ENCODE measurements at regions not wholly inside any gene's neighbourhood (a gene's known extent, or its start where the extent isn't known, plus 50 kb on each side); places are given as distances from the start of the nearest gene placed in this dataset.
"Not testable (repeated sequence)": the region's sequence is repeated elsewhere in the genome, so short reads cannot be mapped to it uniquely, and the experiment has no call there.

GRCh38 chr13:18836371-18837178 is 345.0 kb downstream of the TUBA3C start:
- not testable (repeated sequence) for DNase-seq

DNA sequence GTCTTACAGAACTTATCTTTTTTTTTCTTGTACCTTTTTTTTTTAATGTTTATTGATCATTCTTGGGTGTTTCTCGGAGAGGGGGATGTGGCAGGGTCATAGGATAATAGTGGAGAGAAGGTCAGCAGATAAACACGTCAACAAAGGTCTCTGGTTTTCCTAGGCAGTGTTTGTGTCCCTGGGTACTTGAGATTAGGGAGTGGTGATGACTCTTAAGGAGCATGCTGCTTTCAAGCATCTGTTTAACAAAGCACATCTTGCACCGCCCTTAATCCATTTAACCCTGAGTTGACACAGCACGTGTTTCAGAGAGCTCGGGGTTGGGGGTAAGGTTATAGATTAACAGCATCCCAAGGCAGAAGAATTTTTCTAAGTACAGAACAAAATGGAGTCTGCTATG is 345.9 kb downstream of the TUBA3C start:
- DNase-seq: not testable (repeated sequence)

GRCh38 chr13:18824678-18825077 is 356.9 kb downstream of the TUBA3C start:
- not testable (repeated sequence) for DNase-seq

DNA sequence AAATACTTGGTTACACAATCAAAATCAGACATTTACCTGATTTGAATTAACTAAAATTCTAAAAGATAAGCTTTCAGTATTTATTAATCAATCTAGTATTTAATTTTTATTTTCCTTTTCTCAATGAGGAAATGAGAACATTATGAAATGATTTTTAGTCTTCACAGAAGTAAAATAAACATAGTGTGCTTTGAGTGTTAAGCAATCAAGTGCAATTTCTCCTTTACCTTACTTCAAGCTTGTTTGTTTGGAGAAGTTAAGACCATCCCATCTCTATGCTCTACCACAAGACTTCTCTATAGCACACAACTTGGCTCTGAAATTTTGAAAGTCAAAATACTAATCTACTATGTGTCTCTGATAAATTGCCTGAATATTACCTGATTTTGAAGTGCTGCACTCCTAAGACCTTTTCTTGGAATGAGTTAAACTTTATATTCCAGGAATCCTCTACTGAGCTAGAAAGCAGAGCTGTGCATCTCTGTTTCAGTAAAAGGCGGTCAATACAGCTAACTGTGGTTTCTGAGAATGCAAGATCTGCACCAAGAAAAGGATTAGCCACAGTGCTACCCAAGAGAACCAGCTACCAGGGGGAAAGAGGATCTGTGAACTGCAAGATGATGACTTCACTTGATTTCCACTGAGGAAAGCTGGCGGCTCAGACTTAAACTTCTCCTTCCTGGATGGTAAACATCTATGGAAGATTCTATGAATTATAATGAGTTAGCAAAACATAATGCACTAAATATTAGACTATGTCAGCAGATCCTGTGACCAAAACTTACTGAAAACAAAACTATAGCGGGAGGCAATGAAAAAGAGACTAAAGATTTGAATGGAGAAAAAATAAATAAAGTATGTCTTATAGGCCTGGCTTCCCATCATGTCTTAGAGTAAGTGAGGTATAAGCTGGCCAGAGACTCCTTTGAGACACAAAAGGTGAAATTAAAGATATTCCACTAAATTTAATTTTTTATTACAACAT is 358.7 kb downstream of the TUBA3C start:
- DNase-seq: not testable (repeated sequence)

DNA sequence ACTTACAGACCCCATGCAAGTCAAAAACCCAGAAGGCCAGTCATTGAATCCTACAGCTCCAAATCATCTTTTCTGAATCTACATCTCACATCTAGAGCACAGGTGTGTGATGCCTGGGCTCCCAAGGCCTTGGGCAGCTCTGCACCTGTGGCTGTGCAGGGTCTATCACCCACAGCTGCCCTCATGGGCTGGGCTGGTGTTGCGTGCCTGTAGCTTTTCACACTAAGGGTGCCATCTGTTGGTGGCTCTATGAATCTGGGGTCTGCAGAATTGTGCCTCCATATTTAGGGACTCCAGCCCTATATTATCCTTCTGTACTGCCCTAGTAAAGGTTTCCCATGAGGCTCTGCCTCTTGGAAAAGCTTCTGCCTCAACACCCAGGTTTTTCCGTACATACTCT is 407.6 kb downstream of the TUBA3C start:
- not testable (repeated sequence) for DNase-seq

- DNase-seq: not testable (repeated sequence)
These were observed 439.9 kb downstream of the TUBA3C start for GRCh38 chr13:18741696-18742095.

- DNase-seq: no peak
These were observed 442.3 kb downstream of the TUBA3C start for GRCh38 chr13:18739310-18739709.

DNA sequence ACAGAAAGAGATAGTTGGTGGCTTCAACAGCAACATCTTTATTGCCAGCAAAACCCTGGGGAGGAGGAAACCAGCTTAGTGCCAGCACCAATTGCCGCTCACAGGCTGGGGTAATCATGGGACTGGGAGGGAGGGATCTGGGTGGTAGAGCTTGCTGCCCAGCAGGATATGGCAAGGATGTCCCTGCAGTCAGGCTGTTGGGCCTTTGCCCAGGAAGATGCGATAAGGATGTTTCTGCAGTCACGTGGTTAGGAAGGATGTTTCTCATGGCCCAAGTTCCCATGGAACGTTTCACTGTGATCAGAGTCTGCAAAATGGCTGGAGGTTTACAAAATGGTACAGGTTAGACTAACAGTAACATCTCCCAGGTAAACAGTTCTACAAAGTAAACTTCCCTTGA is 443.5 kb downstream of the TUBA3C start:
- DNase-seq: not testable (repeated sequence)

DNA sequence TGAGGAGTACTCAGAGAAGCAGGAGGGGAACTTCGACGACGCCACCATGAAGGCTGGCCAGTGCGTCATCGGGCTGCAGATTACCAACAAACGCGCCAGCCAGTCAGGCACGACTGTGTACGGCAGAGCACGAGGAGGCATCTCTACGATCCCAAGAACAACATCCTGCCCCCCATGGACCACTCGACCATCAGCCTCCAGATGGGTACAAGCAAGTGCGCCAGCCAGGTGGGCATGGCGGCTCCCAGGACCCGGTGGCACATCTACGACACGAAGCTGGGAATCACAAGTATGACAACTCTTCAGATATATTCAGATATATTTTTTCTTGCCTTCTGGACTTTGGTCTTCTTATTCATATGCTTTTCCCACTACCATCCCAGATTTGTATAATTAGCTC is 454.5 kb downstream of the TUBA3C start:
- not testable (repeated sequence) for DNase-seq

DNA sequence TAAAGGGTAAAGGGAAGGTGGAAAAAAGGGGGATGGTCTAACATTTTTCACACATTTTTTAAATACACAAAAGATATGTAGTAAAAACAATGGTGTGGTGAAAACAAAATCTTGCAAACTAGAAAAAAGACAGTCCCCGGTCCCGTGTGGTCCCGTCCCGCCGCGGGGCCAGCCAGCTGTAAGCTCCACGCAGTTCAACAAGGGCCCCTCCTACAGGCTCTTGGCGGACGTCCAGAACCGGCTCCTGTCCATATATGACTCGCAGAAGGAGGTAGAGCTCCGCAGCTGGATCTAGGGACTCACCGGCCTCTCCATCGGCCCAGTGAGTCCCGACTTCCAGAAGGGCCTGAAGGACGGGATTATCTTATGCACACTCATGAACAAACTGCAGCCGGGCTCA is 455.1 kb downstream of the TUBA3C start:
- not testable (repeated sequence) for DNase-seq

GRCh38 chr13:18725242-18725822 is 456.3 kb downstream of the TUBA3C start:
- not testable (repeated sequence) for DNase-seq

- DNase-seq: no peak
These were observed 466.7 kb downstream of the TUBA3C start for GRCh38 chr13:18714889-18715288.

GRCh38 chr13:18710673-18711072 is 471.0 kb downstream of the TUBA3C start:
- DNase-seq: not testable (repeated sequence)

- DNase-seq: not testable (repeated sequence)
These were observed 475.1 kb downstream of the TUBA3C start for GRCh38 chr13:18706538-18706937.

DNA sequence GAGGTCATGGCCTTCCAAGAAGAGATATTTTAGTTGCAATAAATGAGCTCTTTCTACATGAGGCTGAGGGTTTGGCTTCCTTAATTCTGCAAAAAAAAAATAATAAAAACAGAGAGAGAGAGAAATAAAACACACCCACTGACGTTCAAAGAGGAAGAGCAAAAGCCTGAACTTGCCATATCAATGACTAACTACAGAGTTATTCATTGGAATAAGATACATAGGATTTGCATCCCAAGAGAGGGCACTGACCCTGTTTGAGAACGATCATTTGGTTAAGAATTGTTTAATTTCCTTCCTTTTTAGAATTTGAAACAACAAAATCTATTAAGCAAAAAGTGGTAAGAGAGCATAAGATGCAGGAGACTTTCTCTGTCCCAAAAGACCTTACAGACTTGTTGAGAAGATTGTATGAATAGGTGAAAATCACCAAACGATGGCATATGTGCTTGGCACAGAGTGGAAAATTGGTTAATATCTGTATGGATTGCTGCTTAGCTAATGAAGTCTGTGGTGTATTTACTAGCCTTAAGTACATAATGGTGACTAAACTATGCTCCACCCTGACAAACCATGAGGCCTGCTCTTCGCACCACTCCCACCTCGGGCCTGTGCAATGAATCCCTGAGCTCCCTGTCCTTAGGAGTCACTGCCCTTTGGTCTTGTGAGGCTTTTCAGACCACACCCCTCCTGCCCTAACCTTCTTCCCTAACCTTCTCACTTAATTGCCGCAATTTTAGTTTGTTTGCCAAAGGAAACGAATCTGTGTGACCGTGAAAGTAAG is 479.0 kb downstream of the TUBA3C start:
- DNase-seq: not testable (repeated sequence)

DNA sequence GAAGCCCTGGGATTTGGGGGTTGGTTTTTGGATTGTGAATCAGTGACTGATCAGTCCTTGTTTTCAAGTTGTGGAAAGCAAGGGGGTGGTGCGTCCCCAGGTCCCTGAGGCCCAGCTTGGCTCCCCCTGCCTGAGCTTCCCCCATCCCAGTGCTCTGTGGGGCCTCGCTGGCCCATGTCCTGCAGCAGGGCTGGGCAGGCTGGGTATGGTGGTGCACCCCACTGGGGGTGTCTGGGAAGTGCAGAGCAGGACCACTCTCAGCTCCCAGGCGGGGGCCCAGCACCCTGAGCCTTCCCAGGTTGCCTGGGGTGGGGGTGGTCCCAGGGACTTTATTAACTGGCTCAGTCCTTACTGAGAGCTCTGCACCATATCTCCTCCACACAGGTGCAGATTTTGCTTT is 483.3 kb downstream of the TUBA3C start:
- DNase-seq: not testable (repeated sequence)

DNA sequence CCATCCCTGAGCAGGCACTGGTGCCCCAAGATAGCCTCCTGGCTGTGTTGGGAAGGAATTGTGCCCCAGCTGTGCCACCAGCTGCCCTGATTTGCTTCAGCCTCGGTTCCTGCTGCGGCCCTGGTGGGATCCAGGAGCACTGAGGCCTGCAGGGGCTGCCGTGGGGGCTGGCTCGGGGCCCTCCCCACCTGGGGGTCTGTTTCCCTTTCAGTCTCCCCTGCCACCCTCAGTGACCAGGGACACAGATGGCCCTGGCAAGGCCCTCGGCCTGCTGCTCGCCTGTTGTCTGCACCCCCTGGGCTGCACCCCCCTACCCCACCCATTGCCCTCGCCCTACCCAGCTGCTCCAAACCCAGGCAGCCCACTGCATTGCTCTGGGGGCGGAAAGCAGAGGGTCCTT is 483.8 kb downstream of the TUBA3C start:
- DNase-seq: not testable (repeated sequence)

- not testable (repeated sequence) for DNase-seq
These were observed 484.4 kb downstream of the TUBA3C start for GRCh38 chr13:18697221-18697620.

DNA sequence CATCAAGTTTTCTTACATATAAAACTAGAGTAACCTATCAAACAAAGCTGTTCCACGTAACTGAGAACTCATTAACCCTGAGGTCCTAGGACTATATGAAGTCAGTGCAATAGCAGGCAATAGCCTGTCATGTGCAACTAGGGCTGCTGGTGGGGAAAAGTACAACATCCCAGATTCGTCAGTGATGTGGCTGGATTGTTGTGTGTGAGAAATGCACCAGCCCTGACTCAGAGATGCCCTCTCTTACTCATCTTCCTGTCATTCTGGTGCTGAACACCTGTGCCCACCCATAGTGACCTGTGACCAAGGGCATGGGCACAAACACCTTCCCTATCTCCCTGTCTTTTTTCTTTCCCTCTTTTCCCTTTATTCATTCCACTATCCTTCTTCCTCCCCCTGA is 504.2 kb downstream of the TUBA3C start:
- not testable (repeated sequence) for DNase-seq

DNA sequence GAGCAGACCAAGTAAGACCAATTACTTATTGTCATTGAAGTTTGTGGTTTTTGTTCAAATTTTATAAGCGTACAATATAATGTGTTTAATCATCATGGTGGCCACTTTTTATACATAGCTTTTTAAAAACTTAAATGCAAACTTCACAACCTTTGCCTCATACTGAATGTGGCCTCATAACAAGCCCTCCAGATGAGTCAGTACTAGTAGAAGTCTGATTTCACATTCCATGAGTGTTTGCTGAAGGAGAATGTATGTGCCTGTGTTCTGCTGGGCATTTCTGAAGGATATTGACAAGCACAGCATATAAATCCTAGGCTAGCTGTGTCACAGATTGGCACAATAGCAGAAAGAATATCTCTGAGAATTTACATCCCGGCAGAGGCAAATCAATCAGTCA is 506.4 kb downstream of the TUBA3C start:
- DNase-seq: not testable (repeated sequence)

- DNase-seq: not testable (repeated sequence)
These were observed 507.8 kb downstream of the TUBA3C start for GRCh38 chr13:18673794-18674193.

Data from amygdala (tissue), 56 donors.